Activated T-helper 2 cell treated with anti-CD3 and anti-CD28 coated beads, Interferon-gamma antibody, Interleukin-2, Interleukin-4, amounts not matched to agents 10 μg/mL and 5 μg/mL and 100 μg/mL, durations not matched to agents 14 hours and 24 hours and 36 hours (primary cell): ENCODE measurements at regions not wholly inside any gene's neighbourhood (a gene's known extent, or its start where the extent isn't known, plus 50 kb on each side); places are given as distances from the start of the nearest gene placed in this dataset.

Experiments used
- DNase-seq: peaks from one replicate; pipeline ENCODE4 v3.0.0; 2021; ENCODE audit warnings: low spot score
- H3K27ac Mint-ChIP-seq: one replicate; pipeline ENCODE4 v1.8.0; 2021; ENCODE audit warnings: mixed read lengths
- H3K27me3 Mint-ChIP-seq: one replicate; pipeline ENCODE4 v1.8.0; 2021; ENCODE audit warnings: low read depth, mixed read lengths
- H3K36me3 Mint-ChIP-seq: one replicate; pipeline ENCODE4 v1.8.0; 2021; ENCODE audit warnings: low read depth, mixed read lengths
- H3K4me1 Mint-ChIP-seq: one replicate; pipeline ENCODE4 v1.8.0; 2021; ENCODE audit warnings: low read depth, mixed read lengths
- H3K4me3 Mint-ChIP-seq: one replicate; pipeline ENCODE4 v1.8.0; 2021; ENCODE audit warnings: low read depth, mild to moderate bottlenecking, moderate library complexity, mixed read lengths
- H3K9me3 Mint-ChIP-seq: one replicate; pipeline ENCODE4 v1.8.0; 2021; ENCODE audit warnings: mixed read lengths
- intact Hi-C: fragments of 100-400 bp; cut with micrococcal nuclease; formaldehyde crosslinking; loops from one replicate; pipeline ENCODE4 v1.15.1; 2023

DNA sequence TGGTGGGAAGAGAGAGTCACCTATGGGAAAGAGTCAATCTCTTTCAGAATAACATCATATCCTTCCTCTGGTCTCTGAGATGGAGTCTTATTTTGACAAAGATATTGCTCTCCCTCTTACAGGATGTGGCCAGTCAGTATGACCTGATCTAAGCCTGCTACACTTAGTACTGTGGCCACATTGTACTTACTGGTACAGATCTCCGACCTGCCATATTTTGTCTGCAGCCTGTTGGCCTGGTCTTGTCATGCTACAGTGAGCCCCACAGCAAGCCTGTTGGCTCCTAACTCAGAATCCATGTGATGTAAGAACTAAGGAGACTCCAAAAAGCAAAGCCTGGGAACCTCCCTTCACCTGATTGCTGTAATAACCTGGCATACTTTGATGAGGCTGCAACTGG lies 377.8 kb downstream of the SFMBT2 start:
- peaks cover 2% of the 10 kb centered on the region for H3K27me3 Mint-ChIP-seq
- intact Hi-C loops = loop anchor here (10.0 kb wide), 1 partner anchor 108 kb away; no protein-coding TSS in a partner anchor
- peaks cover 30% of the 10 kb centered on the region for H3K4me1 Mint-ChIP-seq
- H3K9me3 Mint-ChIP-seq = peaks cover 28% of the 10 kb centered on the region
- H3K27ac Mint-ChIP-seq = no peak overlapping the region
- peaks cover 8% of the 10 kb centered on the region for H3K36me3 Mint-ChIP-seq
- H3K4me3 Mint-ChIP-seq = no peak overlapping the region
- DNase-seq = no peak

DNA sequence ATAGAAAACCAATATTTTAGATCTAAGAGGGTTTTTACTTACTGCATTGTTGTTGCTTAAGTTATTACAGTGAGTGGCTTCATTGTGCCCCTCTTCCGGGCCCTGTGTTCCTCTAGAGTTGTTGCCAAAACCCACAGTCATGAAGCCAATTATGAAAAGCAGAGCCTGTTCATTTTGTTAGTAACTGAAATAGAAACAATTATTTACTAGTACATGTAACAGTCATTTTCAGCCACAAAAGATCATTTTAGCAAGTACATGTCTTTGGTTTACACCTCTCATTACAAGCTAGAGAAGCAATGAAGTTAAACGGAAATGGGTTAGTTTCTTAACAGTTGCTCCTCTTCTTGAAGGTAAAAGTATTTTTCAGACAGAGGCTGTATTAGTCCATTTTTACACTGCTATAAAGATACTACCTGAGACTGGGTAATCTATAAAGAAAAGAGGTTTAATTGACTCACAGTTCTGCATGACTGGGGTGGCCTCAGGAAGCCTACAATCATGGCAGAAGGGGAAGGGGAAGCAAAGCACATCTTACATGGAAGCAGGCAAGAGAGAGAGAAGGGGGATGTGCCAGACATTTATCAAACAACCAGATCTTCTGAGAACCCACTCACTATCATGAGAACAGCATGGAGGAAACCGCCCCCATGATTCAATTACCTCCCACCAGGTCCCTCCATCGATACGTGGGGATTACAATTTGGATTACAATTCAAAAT lies 380.5 kb downstream of the SFMBT2 start:
- peaks cover 28% of the 10 kb centered on the region for H3K9me3 Mint-ChIP-seq
- H3K27ac Mint-ChIP-seq = no peak overlapping the region
- H3K4me1 Mint-ChIP-seq = peaks cover 35% of the 10 kb centered on the region
- no peak overlapping the region for H3K4me3 Mint-ChIP-seq
- peaks cover 8% of the 10 kb centered on the region for H3K36me3 Mint-ChIP-seq
- intact Hi-C loops = loop anchor here (10.0 kb wide), 1 partner anchor 105 kb away; no protein-coding TSS in a partner anchor
- H3K27me3 Mint-ChIP-seq = peaks cover 2% of the 10 kb centered on the region
- no peak for DNase-seq

DNA sequence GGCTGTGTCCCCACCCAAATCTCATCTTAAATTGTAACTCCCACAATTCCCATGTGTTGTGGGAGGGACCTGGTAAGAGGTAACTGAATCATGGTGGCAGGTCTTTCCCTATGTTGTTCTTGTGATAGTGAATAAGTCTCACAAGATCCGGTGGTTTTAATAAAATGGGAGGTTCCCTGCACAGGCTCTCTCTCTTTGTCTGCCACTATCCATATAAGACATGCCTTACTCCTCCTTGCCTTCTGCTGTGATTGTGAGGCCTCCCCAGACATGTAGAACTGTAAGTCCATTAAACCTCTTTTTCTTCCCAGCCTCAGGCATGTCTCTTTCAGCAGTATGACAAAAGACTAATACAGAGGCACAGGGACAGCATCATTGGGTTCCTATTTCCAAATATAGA lies 381.2 kb downstream of the SFMBT2 start:
- H3K27ac Mint-ChIP-seq = no peak overlapping the region
- H3K9me3 Mint-ChIP-seq = peaks cover 23% of the 10 kb centered on the region
- intact Hi-C loops = loop anchor here (10.0 kb wide), 1 partner anchor 105 kb away; no protein-coding TSS in a partner anchor
- peaks cover 8% of the 10 kb centered on the region for H3K36me3 Mint-ChIP-seq
- peaks cover 30% of the 10 kb centered on the region for H3K4me1 Mint-ChIP-seq
- DNase-seq = no peak
- no peak overlapping the region for H3K4me3 Mint-ChIP-seq
- H3K27me3 Mint-ChIP-seq = peaks cover 2% of the 10 kb centered on the region

DNA sequence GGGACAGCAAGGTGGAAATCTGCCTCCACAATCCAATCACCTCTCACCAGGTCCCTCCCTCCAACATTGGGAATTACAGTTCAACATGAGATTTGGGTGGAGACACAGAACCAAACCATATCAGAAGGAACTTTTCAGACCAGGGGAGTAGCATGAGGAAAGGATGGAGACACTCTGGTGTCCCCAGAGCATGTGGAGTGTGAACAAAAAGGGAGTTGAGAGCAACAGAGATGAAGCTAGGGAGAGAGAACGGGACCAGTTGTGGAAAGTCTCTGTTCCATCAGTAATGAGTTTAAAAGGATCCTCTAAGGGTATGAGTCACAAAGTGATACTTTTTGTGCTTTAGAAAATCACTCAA lies 382.0 kb downstream of the SFMBT2 start:
- no peak for DNase-seq
- no peak overlapping the region for H3K4me3 Mint-ChIP-seq
- peaks cover 15% of the 10 kb centered on the region for H3K9me3 Mint-ChIP-seq
- H3K27me3 Mint-ChIP-seq = peaks cover 2% of the 10 kb centered on the region
- no peak overlapping the region for H3K27ac Mint-ChIP-seq
- intact Hi-C loops = no loop called here
- peaks cover 26% of the 10 kb centered on the region for H3K4me1 Mint-ChIP-seq
- peaks cover 8% of the 10 kb centered on the region for H3K36me3 Mint-ChIP-seq

DNA sequence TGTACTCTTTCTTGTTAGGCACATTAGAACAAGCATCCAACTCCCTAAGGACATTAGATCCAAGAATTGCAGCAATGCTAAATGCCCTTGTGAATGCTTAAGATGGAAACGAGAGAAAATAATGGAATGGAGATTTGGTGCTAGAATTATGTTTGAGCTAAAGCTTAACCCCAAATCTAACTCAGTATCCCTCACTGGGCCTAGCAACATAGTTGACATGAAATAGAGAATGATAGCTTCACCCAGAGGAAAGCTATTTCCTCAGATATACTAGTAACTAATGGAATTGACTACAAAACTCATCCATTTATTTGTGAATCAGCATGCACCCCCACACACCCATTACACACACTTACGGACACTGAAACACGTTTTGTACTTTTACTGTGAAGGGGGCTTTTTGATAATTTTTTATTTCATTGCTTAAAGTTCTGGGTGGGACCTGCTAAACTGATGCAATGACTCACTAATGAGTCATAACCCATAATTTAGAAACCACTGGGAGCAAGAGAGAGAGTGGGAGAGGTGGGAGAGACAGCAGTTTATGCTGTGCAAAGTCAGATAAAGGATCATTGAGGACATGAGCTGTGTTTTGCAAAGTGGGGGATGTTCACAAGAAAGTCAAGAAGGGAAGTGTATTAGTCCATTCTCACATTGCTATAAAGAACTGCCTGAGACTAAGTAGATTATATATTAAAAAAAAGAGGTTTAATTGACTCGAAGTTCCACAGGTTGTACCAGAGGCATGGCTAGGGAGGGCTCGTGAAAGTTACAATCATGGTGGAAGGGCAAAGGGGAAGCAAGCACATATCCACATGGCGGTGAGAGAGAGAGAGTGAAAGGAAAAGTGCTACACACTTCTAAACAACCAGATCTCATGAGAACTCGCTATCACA lies 382.7 kb downstream of the SFMBT2 start:
- no peak for DNase-seq
- Mint-ChIP-seq H3K9me3 (peaks cover 11% of the 10 kb centered on the region), H3K4me3 (no peak overlapping the region), H3K4me1 (peaks cover 26% of the 10 kb centered on the region), H3K36me3 (peaks cover 8% of the 10 kb centered on the region), H3K27ac (no peak overlapping the region), H3K27me3 (peaks cover 2% of the 10 kb centered on the region)
- intact Hi-C loops = no loop called here

DNA sequence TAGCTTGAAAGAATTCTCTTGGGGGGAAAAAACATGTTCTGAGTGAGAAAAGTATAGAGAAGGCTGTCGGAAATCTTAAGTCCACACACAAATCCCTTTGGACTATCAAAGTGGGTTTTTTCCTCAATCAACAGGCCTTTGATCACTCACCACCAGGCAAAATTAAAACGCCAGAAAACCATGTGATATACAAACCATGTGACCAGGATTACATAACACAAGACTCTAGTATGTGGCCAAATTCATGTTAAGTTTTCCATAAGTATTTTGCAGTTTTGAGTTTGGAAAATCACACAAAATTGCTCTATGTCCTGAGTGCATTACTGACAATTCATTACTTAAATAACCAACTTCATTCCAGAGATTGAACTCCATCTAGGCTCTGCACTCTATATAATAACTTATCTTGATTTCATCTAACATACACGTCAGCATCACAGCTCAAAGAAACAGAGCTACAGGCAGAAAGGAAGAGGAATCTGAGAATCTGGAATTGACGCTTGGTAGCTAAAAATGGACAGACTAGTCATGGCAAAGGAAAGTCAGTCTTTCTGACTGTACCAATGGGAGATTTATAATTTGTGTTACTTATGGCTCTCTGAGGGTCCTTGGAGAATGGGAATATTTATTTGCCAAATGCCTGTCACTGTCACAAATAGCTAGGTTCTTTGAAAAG lies 383.5 kb downstream of the SFMBT2 start:
- H3K4me1 Mint-ChIP-seq = peaks cover 20% of the 10 kb centered on the region
- H3K4me3 Mint-ChIP-seq = no peak overlapping the region
- DNase-seq = no peak
- peaks cover 10% of the 10 kb centered on the region for H3K9me3 Mint-ChIP-seq
- intact Hi-C loops = no loop called here
- H3K27ac Mint-ChIP-seq = no peak overlapping the region
- H3K36me3 Mint-ChIP-seq = peaks cover 8% of the 10 kb centered on the region
- H3K27me3 Mint-ChIP-seq = peaks cover 2% of the 10 kb centered on the region

DNA sequence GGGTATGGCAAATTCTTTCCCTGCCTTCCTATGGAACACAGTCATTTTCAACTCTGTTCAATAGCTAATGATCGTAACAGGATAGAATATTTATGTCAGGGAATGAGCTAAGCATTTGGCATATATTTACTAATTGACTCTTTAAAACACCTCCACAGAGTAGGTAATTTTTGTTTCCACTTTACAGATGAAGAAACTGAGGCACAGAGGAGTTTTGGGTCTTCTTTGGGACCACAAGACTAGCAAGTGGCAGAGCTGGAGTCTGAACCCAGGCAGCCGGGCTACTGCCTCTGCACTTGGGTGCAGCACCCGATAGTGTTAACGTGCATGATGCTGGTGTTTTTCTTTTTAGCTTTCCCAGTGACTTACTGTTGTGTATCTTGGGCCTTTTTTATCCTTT lies 384.0 kb downstream of the SFMBT2 start:
- Mint-ChIP-seq H3K4me3 (no peak overlapping the region), H3K4me1 (peaks cover 19% of the 10 kb centered on the region)

DNA sequence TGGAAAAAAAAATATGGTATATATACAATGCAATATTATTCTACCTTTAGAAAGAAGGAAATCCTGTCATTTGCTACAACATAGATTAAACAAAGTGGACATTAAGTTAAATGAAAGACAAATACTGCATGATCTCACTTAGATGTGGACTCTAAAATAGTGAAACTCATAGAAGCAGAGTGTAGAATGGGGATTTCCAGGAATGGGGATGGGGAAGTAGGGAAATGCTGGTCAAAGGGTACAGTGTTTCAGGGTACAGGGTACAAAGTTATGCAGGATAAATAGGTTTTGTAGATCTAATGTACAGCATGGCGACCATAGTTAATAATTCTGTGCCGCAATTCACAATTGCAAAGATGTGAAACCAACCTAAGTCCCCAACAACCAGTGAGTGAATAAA lies 385.5 kb downstream of the SFMBT2 start:
- DNase-seq = no peak
- Mint-ChIP-seq H3K9me3 (peaks cover 7% of the 10 kb centered on the region), H3K4me1 (peaks cover 19% of the 10 kb centered on the region), H3K27me3 (peaks cover 4% of the 10 kb centered on the region), H3K27ac (no peak overlapping the region), H3K4me3 (no peak overlapping the region), H3K36me3 (peaks cover 5% of the 10 kb centered on the region)
- intact Hi-C loops = no loop called here

More for the DNA sequence above, 384.0 kb downstream of the SFMBT2 start:
- DNase-seq = no peak
- intact Hi-C loops = no loop called here
- Mint-ChIP-seq H3K36me3 (peaks cover 8% of the 10 kb centered on the region), H3K9me3 (peaks cover 10% of the 10 kb centered on the region), H3K27ac (no peak overlapping the region), H3K27me3 (peaks cover 2% of the 10 kb centered on the region)

DNA sequence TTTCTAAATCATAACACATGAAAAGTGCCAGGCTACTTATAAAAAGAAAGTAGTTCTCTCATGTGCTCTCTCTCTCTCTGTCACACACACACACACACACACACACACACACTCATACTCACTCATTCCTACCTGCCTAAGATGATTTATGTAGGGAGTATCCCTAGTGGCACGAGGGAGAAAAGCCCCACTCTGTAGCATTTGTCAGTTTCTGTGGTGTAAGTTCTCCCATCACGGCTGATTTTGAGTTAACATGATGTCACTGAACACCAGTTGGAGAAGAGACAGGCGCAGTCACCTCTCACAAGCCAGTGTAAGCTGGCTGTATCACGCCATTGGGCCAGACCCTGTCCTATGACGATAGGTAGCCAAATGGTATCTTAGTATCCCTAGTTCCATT lies 395.4 kb downstream of the SFMBT2 start:
- Mint-ChIP-seq H3K27me3 (peaks cover 21% of the 10 kb centered on the region), H3K4me3 (no peak overlapping the region), H3K4me1 (no peaks in the 10 kb centered on the region), H3K36me3 (no peaks in the 10 kb centered on the region), H3K27ac (no peak overlapping the region), H3K9me3 (no peaks in the 10 kb centered on the region)
- no peak for DNase-seq
- intact Hi-C loops = no loop called here

DNA sequence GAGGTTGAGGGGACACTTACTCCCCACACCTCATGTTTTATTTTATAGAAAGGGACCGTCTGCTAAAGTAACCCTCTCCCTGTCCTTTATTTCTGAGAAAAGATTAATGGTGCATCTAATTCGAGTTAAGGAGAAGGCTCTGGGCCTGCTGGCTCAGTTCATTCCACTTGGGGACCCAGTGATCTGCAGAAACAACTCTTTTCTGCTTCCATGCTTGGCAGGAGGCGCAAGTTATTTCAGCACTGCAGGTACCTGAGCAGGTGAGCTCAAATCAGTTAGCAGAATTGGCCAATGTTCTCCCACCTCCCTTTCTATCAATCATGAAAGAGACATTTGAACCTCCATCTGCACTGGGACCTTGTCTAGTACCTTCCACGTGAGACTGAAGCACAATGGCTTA lies 396.1 kb downstream of the SFMBT2 start:
- peaks cover 21% of the 10 kb centered on the region for H3K27me3 Mint-ChIP-seq

DNA sequence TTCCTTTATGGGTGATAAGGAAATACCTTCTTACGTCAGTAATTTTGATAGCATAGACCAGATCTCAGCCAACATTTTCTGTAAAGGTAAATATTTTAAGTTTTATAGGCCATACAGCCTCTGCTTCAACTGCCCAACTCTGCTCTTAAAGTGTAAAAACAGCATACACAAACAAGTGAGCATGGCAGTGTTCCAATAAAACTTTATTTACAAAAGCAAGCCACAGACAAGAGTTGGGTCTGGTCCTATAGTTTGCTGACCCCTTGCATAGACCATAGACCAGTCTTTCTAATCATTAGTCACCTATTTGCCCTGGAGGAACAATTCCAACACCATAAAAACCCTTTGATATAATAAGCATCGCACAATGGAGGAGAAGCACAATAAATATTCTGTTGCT lies 398.8 kb downstream of the SFMBT2 start:
- Mint-ChIP-seq H3K27me3 (peaks cover 20% of the 10 kb centered on the region), H3K4me3 (no peak overlapping the region), H3K36me3 (no peaks in the 10 kb centered on the region), H3K4me1 (no peaks in the 10 kb centered on the region), H3K9me3 (no peaks in the 10 kb centered on the region), H3K27ac (no peak overlapping the region)
- intact Hi-C loops = no loop called here
- DNase-seq = no peak

More for the DNA sequence above, 396.1 kb downstream of the SFMBT2 start:
- Mint-ChIP-seq H3K4me1 (no peaks in the 10 kb centered on the region), H3K36me3 (no peaks in the 10 kb centered on the region), H3K9me3 (no peaks in the 10 kb centered on the region), H3K27ac (no peak overlapping the region), H3K4me3 (no peak overlapping the region)
- intact Hi-C loops = no loop called here
- DNase-seq = no peak

DNA sequence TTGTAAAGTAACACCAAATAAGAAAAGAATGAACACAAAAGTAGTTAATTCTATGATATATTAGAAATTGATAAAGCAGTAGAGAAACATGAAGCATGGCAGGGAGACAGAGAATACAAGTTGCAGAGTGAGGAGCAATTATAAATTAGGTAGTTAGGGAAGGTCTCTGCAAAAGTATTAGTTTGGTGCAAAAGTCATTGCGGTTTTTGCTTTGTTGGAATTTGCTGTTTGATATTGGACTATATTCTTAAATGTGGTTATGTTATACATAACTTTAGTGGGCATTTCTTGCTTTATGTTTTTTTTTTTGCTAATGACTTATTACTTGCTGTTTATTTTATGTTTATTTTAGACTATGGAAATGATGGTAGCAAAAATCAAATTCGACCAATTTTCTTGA lies 402.2 kb downstream of the SFMBT2 start:
- Mint-ChIP-seq H3K9me3 (no peaks in the 10 kb centered on the region), H3K27ac (no peak overlapping the region), H3K4me3 (no peak overlapping the region), H3K27me3 (peaks cover 20% of the 10 kb centered on the region), H3K4me1 (no peaks in the 10 kb centered on the region), H3K36me3 (no peaks in the 10 kb centered on the region)
- intact Hi-C loops = no loop called here
- no peak for DNase-seq
